ENCODE measurements at regions not wholly inside any gene's neighbourhood (a gene's known extent, or its start where the extent isn't known, plus 50 kb on each side); places are given as distances from the start of the nearest gene placed in this dataset.
"Not testable (repeated sequence)": the region's sequence is repeated elsewhere in the genome, so short reads cannot be mapped to it uniquely, and the experiment has no call there.

DNA sequence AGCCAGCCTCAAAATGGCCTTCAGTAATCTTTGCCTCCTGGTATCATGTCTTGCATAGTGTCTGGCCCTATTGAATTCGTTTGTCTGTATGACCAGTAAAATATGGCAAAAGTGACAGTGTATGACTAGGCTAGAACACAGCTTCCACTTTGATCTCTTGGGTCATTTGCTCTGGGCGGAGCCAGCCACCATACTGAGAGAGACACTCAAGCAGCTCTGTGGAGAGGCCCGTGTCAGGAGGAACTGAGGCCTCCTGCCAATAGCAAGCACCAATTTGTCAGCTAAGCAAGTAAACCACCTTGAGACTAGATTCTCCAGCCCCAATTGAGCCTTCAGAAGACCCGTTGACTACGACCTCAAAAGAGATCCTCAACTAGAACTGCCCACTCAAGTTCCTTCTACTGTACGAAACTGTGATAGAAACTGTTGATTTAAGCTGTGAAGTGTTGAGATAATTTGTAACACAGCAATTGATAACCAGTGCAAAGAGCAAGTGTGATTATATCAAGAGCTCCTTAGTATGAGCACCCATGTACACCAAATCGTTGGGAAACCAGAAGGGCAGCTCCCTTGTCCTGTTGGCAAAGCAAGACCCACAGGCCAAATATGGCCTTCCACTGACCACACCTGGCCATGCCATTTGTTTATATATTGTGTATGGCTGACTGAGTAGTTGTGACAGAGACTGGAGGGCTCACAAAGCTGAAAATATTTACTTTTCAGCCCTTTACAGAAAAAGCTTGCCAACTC, 52.7 kb upstream of the SERBP1 start:
- no peak for DNase-seq (ENCODE audit: low read depth)

DNA sequence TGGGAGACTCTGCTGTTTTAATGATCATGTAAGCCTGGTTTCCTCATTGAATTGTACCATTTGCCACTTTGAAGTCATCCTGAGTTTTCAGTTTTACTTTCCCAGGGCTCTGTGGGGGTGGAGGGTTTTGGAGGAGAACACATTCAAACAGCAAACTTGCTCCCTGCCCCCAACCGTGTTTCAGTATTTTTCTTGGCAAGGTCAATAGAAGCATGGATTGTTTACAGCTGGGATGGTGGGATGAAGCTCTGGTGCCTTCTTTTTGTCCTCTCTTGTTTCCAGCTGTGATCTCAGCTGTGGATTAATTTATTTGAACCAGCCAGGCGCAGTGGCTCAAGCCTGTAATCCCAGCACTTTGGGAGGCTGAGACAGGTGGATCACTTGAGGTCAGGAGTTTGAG, 54.3 kb upstream of the SERBP1 start:
- no peak for DNase-seq (ENCODE audit: low read depth)

DNA sequence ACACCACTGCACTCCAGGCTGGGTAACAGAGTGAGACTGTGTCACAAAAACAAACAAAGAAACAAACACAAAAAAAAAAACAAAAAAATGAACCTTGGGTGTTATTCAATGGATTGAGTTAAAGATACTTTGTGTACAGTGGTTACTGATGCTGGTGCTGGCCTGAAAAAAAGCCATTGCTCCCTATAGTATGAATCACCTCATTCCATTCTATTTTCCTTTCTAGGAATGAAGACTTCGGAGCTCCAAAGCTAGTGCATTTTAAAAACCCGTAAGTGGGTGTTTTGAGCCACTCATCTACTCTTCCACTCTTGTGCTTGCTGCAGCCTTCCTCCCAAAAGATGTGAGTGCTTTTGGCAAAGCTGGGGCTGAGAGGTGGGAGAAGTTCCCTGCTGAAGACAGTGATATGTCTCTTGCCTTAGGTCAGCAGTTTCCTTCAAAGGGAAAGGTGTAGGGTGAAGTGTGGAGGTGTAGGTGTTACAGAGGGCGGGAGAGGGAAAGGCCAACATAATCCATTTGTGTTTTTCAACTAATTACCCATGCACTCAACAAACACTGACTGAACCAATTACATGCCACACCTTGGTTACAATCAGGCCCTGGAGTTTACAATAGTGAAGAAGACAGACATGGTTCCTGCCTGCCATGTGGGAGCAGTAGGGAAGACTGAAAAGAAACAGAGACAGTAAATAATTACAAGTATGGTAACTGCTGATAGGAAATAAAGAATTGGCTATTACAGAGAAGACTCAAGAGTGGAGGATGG, 55.0 kb upstream of the SERBP1 start:
- DNase-seq (ENCODE audit: low read depth), result no peak

DNA sequence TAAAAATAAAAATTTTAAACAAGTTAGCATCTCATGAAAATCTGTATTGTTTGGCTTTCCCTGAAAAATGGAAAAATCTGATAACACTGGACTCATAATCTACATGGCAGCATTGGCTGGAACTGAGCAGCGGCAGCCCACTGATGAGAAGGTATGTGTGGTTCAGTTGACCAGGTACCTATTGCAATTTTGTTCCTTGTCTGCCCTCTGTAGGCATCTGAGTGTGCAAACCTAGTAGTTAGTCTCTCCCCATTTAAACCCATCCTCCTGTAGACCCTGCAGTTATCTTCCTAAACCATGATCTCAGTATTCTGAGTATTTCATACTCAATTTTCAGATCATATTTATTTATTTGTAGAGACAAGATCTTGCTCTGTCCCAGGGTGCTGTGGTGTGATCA, 59.4 kb upstream of the SERBP1 start:
- no peak for DNase-seq (ENCODE audit: low read depth)

DNA sequence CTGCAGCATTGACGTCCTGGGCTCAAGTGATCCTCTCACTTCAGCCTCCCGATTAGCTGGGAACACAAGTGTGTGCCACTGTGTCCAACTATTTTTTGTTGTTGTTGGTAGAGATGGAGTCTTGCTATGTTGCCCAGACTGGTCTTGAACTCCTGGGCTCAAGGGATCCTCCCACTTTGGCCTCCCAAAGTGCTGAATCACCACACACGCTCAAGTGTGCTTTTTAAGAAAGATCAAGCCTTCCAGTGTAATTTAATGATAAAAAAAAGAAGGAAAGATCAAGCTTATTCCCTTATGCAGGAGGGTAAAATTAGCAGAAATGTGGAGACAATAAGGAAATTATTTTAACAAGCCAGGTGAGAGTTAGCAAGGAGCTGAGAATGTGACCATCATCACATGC, 61.1 kb upstream of the SERBP1 start:
- DNase-seq (ENCODE audit: low read depth), result no peak

DNA sequence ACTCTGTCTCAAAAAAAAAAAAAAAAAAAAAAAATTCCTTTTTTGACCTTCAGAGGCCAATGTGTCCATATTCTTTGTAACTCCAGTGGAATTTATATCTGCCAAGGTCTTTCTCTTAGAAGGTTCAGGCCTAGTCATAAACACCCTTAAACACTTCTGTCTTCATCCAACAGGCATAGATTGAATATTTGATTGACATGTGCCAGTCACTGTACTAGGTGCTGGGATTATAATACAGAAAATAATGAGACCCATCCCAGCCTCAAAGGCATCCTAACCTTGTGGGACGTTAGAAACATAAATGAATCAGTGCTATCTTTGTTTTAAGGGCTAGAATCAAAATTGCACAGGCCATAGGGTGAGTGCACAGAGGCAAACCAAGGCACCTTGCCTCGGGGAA, 62.9 kb upstream of the SERBP1 start:
- DNase-seq (ENCODE audit: low read depth), result no peak

DNA sequence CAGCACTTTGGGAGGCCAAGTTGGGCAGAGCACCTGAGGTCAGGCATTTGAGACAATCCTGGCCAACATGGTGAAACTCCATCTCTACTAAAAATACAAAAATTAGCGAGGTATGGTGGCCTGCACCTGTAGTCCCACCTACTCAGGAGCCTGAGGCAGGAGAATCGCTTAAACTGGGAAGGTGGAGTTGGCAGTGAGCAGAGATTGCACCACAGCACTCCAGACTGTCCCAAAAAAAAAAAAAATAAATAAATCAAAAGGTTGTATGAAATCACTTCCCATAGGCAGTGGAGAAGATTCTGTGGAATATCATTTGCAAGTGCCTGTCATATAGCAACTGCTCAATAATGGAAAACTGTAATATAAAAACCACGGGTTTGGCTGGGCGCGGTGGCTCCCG, 65.1 kb upstream of the SERBP1 start:
- DNase-seq (ENCODE audit: low read depth), result no peak

DNA sequence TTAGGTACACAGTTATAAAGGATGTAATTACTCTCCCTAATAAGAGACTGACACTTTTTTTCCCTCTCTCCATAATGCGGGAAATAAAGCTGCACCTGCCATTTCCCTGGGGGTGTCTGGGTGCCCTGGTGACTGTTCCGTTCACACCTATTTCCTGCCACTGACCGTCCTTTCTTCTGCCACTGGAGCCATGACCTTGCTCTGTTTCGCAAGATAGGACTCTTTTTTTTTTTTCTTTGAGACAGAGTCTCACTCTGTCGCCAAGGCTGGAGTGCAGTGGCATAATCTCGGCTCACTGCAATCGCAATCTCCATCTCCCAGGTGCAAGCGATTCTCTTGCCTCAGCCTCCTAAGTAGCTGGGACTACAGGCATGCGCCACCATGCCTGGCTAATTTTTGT, 66.1 kb upstream of the SERBP1 start:
- DNase-seq (ENCODE audit: low read depth), result no peak

DNA sequence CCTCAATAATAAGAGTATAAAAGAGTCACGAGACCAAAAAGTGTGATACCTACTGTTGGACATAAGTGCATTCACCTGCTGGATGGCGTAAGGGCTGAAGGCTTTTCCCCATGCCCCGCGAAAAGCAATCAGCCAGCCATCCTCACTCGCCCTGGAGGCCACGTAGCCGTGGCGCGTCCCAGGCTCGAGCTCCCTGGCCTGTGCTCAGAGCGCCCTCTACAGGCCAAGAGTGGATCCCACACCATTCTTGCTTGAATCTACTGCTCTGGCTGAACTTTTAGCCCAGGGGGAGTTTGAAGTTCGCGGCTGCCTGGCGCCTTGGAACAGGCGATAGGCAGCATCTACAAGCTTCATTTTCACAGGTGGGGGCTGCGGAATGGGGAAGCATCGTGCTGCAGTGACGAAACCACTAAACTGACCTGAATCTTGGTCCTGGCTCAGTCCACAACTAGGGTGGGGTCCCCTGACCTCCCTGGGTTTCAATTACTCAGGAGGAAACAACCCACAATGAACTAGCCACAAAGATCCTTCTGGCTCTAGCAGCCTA, 70.3 kb upstream of the SERBP1 start:
- peak; percentile 81 for DNase-seq (ENCODE audit: low read depth)

DNA sequence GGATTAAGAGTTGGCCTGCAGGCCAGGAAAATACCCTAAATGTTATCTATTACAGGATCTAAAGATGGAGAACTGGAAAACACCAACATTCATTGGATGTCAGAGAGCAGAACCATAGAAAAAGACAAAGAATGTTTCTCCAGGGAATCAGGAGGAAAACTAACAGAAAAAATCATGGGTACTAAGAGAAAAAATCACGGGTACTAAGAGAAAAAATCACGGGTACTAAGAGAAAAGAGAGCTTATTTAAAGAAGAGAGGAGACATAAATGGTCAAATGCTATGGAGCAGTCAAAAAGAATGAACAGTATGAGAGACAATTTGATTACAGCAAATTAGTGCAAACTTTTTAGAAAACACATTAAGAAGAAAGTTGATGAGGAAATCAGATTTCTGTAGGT, 73.8 kb upstream of the SERBP1 start:
- no peak for DNase-seq (ENCODE audit: low read depth)

DNA sequence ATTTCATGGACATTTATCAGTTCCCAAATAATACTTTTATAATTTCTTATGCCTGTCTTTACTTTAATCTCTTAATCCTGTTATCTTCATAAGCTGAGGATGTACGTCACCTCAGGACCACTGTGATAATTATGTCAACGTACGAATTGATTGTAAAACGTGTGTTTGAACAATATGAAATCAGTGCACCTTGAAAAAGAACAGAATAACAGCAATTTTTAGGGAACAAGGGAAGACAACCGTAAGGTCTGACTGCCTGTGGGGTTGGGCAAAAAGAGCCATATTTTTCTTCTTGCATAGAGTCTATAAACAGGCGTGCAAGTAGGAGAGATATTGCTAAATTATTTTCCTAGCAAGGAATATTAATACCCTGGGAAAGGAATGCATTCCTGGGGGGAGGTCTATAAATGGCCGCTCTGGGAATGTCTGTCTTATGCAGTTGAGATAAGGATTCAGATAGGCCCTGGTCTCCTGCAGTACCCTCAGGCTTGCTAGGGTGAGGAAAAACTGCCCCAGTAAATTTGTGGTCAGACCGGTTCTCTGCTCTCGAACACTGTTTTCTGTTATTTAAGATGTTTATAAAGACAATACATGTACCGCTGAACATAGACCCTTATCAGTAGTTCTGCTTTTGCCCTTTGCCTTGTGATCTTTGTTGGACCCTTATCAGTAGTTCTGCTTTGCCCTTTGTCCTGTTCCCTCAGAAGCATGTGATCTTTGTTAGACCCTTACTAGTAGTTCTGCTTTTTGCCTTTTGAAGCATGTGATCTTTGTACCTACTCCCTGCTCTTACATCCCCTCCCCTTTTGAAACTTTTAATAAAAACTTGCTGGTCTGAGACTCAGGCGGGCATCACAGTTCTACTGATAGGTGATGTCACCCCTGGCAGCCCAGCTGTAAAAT, 83.4 kb upstream of the SERBP1 start:
- not testable (repeated sequence) for DNase-seq (ENCODE audit: low read depth)

DNA sequence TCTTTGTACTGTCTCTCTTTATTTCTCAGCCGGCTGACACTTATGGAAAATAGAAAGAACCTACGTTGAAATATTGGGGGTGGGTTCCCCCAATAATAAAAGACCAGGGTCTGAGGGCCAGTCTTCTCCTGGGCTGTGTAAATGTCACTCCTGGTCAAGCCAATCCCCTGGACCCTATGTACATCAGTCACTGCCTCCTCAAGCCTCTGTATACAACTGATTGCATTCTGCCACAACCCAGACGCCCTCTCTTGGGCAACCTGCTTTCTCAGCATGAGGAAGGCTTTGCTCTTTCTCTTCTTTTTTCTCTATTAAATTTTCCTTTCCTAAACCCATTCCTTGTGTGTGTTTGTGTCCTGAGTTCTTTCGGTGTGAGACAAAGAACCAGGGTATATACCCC, 84.1 kb upstream of the SERBP1 start:
- DNase-seq (ENCODE audit: low read depth), result no peak

DNA sequence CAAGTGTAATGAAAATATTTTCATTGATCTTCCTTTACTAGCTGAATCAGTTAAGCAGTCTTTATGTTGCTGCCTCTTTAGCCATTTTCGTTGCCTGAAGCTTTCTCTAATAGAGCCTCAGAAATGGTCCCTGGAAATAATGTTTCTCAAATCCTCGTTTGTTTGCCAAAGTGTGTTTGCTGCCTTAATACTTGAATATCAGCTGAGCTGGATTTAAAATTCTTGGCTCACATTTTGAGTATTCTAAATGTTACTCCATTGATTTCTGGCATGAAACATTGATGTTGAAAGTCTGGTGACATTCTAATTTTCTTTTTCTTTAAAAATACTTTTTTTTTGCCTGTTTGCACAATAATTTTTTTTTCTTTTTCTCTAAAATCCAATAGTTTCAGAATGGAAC, 84.6 kb upstream of the SERBP1 start:
- no peak for DNase-seq (ENCODE audit: low read depth)

DNA sequence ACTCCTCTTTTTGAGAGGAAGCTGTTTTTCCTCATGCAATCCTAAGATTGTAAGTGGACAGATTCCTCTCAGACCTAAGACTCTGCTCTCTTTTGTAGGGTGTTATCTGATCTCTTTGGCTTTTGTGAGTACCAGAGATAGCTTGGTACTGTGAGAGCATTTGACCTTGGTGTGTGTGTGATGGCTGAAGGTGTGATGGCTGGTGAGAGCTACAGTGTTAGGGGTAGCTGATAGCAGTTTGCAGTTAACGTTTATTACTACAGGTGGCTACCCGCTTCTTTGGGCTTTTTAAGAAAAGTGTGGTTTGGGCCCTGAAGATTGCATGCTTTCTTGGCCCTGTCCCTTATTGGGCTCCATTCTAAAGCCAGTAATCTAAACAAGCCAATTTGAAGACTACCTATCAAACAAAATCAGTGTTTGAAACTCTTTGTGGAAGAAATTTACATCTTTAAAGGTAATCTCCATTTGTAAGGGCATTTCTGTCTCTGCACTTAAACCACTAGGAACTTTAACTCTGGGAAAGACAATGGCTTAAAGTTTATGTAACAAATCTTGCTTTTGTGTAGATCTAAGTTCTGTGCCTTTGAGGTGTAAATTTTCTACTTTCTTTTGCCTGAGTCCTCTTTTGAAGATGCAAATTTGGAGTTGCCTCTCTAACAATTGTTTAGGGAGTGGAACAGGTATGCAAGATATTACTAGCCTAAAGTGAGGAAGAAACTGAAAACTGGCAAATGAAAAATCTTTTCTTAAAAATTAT, 85.3 kb upstream of the SERBP1 start:
- DNase-seq (ENCODE audit: low read depth), result no peak

DNA sequence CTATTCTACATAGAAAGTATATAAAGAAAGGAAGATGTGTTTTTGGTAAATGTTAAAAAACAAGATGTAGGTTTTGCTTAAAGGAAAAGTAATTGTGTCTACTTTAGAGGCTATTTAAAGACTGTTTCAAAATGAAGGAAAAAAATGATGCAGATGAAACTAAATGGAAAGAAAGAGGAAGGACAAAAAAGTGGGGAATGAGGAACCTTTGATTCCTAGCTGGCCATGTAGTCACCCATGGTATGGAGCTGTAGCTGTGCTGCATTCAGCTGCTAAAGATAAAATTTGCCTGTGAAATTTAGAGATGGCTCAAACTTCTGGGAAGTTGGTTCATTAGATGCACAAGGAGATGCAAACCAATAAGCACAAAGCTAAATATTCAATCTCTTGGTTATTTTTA, 86.8 kb upstream of the SERBP1 start:
- DNase-seq (ENCODE audit: low read depth), result no peak

DNA sequence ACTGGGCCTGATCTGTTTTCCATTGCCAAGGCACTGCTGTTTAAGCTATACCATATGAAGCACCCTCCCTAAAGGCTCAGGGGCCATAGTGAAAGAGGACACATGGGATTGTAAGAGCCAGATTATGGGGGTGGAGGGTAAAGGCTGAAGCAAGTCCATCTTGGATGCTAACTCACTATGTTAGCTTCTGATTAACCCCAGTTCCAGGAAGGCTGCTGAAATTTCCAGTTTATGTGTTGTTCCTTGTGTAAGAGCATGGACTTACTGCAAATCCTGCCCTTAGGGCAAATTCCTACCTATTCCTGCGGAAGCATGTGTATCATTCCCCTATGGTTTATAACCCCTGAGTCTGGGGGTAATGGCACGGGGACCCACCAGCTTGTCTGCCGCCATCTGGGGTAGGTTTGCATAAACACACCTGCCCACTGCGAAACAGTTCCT, 91.8 kb upstream of the SERBP1 start:
- no peak for DNase-seq (ENCODE audit: low read depth)

DNA sequence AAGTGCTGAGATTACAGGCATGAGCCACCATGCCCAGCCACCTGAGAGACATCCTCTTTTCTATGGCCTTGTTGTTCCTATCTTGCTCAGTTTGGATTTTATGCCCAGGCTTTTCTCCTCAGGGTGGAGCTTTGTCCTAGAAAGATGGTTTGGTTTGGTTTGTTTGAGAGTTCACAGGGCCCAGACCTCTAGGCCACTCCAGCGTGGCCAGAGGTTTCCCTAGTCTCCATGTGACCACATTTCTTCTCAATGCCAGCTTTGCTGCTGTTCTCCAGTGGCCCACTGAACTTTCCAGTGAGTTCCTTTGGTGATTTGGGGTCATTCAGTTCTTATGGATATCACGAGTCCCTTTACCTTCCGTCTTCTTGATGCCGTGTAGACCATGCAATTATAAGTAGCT, 92.6 kb upstream of the SERBP1 start:
- no peak for DNase-seq (ENCODE audit: low read depth)

DNA sequence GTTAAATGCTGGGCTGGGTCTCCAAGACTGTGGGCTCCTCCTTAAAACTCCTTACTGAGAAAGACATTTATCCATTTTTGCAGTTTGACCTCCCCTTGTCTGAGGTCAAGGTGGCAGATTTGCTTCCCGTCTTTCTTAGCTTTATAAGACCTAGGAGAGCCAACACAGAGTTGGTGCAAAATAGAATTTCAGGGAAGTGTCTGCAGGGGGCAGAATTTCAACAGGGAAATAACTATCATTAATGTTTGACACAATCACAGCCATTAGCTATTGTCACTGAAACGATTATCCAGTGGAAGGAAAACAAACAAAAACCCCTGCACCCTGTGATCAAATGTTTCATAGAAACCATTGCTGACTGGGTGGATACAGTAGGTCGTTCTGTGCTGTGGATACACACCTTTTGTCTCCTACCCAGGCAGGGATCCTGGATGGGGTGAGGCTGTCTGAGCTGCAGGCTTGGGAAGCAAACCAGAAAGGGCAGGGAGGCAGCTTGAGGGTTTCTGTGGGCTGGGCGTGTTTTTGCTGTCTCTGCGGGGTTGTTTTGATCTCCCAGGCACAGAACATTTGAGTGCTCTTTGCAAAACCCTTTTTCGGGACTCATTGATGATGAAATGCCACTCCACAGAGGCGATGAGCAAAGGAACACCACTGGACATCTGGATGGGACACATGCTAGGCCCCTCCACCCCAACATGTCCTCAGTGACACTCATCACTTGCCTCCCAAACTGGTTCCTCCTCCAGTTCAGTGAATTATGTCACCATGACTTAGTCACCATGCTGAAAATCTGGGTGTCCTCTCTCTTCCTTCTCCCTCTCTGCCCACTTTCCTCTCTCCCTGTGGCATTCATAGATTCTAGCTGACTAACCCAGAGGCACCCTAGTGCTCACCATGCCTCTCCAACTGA, 94.2 kb upstream of the SERBP1 start:
- DNase-seq (ENCODE audit: low read depth), result no peak

DNA sequence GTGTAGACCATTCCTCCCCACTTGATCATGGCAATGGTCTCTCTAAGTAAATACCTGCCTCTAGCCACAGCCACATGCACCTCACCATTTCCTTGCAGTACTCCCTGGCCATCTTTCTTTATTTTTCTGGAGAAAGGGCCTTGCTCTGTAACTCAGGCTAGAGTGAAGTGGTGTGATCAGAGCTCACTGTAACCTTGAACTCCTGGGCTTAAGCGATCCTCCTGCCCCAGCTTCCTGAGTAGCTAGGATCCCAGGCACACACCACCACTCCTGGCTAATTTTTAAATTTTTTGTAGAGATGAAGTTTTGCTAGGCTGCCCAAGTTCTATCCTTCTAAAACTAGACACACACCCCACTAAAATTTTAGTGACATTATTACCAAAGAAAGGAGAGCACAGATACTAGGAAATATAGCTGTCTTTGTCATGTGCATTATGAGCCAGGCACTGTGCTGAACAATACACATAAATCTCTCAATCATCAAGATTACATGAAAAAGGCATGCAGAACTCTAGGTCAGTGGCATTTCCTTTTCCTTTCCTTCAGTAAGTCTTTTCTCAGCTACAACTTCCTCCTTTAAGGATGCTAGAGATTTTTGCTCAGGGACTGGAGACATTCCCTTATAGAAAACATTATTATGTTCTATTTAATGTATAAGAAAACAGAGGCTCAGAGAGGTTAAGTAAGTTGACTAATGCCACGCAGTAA, 95.0 kb upstream of the SERBP1 start:
- no peak for DNase-seq (ENCODE audit: low read depth)

DNA sequence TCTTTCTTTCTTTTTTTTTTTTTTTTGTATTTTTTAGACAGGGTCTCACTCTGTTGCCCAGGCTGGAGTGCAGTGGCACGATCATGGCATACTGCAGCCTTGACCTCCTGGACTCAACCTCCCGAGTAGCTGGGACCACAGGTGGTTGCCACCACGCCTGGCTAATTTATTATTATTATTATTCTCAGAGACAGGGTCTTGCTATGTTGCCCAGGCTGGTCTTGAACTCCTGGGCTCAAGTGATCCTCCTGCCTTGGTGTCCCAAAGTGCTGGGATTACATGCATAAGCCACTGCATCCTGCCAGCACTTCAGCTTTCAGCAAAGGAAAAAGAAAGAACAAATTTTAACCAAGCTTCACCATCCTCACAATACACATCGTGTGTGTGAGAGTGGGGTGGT, 97.9 kb upstream of the SERBP1 start:
- no peak for DNase-seq (ENCODE audit: low read depth)

All from activated gamma-delta T cell treated with anti-CD3 and anti-CD28 coated beads, Interleukin-2, amount 50 U/mL, for 16 hours (primary cell).